ENCODE measurements at regions not wholly inside any gene's neighbourhood (a gene's known extent, or its start where the extent isn't known, plus 50 kb on each side); places are given as distances from the start of the nearest gene placed in this dataset.

GRCh38 chr10:61337741-61338140 is 115.4 kb downstream of the TMEM26 start:
- Histone ChIP-seq H3K36me3 (ENCODE audit: control insufficient read depth, insufficient read depth, low read length) (no peaks in the 10 kb centered on the region), H3K4me3 (replicated peaks; ENCODE audit: low read depth, low read length) (no peak overlapping the region), H3K27me3 (replicated peaks; ENCODE audit: control insufficient read depth, insufficient read depth, low read length) (no peaks in the 10 kb centered on the region)
- DNase-seq (ENCODE audit: extremely low read depth, insufficient read length), result no peak
- no peak for TF ChIP-seq CTCF (IDR thresholded peaks at IDR 0.05; ENCODE audit: insufficient read depth, low read length, poor library complexity, severe bottlenecking)

- TF ChIP-seq CTCF (IDR thresholded peaks at IDR 0.05; ENCODE audit: insufficient read depth, low read length, poor library complexity, severe bottlenecking), result no peak
- DNase-seq (ENCODE audit: extremely low read depth, insufficient read length), result no peak
- no peaks in the 10 kb centered on the region for H3K36me3 ChIP-seq (ENCODE audit: control insufficient read depth, insufficient read depth, low read length)
- H3K27me3 ChIP-seq (replicated peaks; ENCODE audit: control insufficient read depth, insufficient read depth, low read length), result no peaks in the 10 kb centered on the region
- no peak overlapping the region for H3K4me3 ChIP-seq (replicated peaks; ENCODE audit: low read depth, low read length)
Observed at GRCh38 chr10:61336831-61337230, 116.3 kb downstream of the TMEM26 start.

GRCh38 chr10:61335359-61335758 is 117.8 kb downstream of the TMEM26 start:
- no peaks in the 10 kb centered on the region for H3K36me3 ChIP-seq (ENCODE audit: control insufficient read depth, insufficient read depth, low read length)
- no peaks in the 10 kb centered on the region for H3K27me3 ChIP-seq (replicated peaks; ENCODE audit: control insufficient read depth, insufficient read depth, low read length)
- no peak for TF ChIP-seq CTCF (IDR thresholded peaks at IDR 0.05; ENCODE audit: insufficient read depth, low read length, poor library complexity, severe bottlenecking)
- DNase-seq (ENCODE audit: extremely low read depth, insufficient read length), result no peak
- H3K4me3 ChIP-seq (replicated peaks; ENCODE audit: low read depth, low read length), result no peak overlapping the region

GRCh38 chr10:61332581-61332980 is 120.6 kb downstream of the TMEM26 start:
- Histone ChIP-seq H3K4me3 (replicated peaks; ENCODE audit: low read depth, low read length) (no peak overlapping the region), H3K36me3 (ENCODE audit: control insufficient read depth, insufficient read depth, low read length) (no peaks in the 10 kb centered on the region), H3K27me3 (replicated peaks; ENCODE audit: control insufficient read depth, insufficient read depth, low read length) (no peaks in the 10 kb centered on the region)
- no peak for TF ChIP-seq CTCF (IDR thresholded peaks at IDR 0.05; ENCODE audit: insufficient read depth, low read length, poor library complexity, severe bottlenecking)
- DNase-seq (ENCODE audit: extremely low read depth, insufficient read length), result no peak

GRCh38 chr10:61330669-61331068 is 122.5 kb downstream of the TMEM26 start:
- H3K27me3 ChIP-seq (replicated peaks; ENCODE audit: control insufficient read depth, insufficient read depth, low read length), result no peaks in the 10 kb centered on the region
- no peak for TF ChIP-seq CTCF (IDR thresholded peaks at IDR 0.05; ENCODE audit: insufficient read depth, low read length, poor library complexity, severe bottlenecking)
- H3K36me3 ChIP-seq (ENCODE audit: control insufficient read depth, insufficient read depth, low read length), result no peaks in the 10 kb centered on the region
- DNase-seq (ENCODE audit: extremely low read depth, insufficient read length), result no peak
- no peak overlapping the region for H3K4me3 ChIP-seq (replicated peaks; ENCODE audit: low read depth, low read length)

GRCh38 chr10:61329854-61330253 is 123.3 kb downstream of the TMEM26 start:
- no peaks in the 10 kb centered on the region for H3K27me3 ChIP-seq (replicated peaks; ENCODE audit: control insufficient read depth, insufficient read depth, low read length)
- no peak for TF ChIP-seq CTCF (IDR thresholded peaks at IDR 0.05; ENCODE audit: insufficient read depth, low read length, poor library complexity, severe bottlenecking)
- DNase-seq (ENCODE audit: extremely low read depth, insufficient read length), result no peak
- H3K36me3 ChIP-seq (ENCODE audit: control insufficient read depth, insufficient read depth, low read length), result no peaks in the 10 kb centered on the region
- no peak overlapping the region for H3K4me3 ChIP-seq (replicated peaks; ENCODE audit: low read depth, low read length)
